ENCODE measurements at regions not wholly inside any gene's neighbourhood (a gene's known extent, or its start where the extent isn't known, plus 50 kb on each side); places are given as distances from the start of the nearest gene placed in this dataset.

DNA sequence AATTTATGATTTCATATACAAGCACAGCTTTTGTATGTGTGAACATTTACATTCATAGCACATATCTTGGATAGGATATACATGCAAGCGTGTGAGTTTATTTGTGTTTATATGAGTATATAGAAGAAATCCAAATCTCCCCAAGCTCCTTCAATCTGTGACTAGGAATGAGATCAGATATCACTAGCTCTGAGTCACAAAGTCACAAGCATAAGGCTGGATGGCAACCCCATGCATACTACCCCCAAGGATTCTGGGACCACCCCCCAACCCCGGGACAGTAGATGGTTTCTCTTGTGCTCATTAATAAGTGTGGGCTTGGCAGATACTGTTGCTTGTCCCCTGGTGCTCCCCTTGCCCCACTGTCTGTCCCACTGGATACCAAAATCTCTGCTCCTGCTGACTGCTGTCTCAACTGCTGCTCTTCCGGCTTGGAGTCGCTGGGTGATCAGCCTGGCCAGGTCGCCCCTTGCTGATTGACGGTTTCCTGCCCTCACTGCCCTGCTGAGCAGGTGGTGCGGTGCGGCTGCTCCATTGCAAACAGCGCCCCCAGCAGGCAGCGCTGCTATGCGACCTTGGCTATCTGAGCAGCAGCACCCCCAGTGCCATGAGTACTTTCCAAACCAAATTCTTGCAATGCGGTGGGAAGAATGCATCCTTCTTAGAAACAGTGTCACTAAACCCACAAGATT is 279.4 kb downstream of the CD83 start:
- peak; percentile 54 for DNase-seq (ENCODE audit: low spot score)
- in situ Hi-C loops (cut with MboI; ENCODE audit: low pct_unique_long_range_greater_than_20kb, low sequenced_read_pairs, unreplicated experiment): no loop called here
- TF ChIP-seq, protein P1, sequence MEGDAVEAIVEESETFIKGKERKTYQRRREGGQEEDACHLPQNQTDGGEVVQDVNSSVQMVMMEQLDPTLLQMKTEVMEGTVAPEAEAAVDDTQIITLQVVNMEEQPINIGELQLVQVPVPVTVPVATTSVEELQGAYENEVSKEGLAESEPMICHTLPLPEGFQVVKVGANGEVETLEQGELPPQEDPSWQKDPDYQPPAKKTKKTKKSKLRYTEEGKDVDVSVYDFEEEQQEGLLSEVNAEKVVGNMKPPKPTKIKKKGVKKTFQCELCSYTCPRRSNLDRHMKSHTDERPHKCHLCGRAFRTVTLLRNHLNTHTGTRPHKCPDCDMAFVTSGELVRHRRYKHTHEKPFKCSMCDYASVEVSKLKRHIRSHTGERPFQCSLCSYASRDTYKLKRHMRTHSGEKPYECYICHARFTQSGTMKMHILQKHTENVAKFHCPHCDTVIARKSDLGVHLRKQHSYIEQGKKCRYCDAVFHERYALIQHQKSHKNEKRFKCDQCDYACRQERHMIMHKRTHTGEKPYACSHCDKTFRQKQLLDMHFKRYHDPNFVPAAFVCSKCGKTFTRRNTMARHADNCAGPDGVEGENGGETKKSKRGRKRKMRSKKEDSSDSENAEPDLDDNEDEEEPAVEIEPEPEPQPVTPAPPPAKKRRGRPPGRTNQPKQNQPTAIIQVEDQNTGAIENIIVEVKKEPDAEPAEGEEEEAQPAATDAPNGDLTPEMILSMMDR (IDR thresholded peaks at IDR 0.05; ENCODE audit: extremely low read depth, insufficient read depth, missing control alignments): peak; percentile 63

DNA sequence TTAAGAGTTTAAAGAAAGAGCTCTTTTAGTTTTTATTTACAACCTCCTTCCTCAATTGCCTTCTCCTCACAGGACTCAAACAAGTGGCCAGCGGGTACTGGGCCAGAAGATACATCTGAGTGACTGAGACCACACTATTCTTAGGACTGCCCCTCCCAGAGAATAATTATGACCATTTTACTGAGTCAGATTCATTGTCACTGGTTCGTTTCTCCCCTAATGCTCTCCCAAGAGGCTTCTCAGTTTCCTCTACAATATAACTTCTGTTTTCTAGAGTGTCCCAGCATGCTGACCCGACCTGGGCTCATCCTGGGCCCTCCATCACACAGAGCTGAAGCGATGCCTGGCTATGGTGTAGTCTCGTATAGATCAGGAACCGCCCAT is 279.9 kb downstream of the CD83 start:
- TF ChIP-seq, protein P1 (IDR thresholded peaks at IDR 0.05; ENCODE audit: extremely low read depth, insufficient read depth, missing control alignments): no peak
- in situ Hi-C loops (cut with MboI; ENCODE audit: low pct_unique_long_range_greater_than_20kb, low sequenced_read_pairs, unreplicated experiment): no loop called here
- no peak for DNase-seq (ENCODE audit: low spot score)

DNA sequence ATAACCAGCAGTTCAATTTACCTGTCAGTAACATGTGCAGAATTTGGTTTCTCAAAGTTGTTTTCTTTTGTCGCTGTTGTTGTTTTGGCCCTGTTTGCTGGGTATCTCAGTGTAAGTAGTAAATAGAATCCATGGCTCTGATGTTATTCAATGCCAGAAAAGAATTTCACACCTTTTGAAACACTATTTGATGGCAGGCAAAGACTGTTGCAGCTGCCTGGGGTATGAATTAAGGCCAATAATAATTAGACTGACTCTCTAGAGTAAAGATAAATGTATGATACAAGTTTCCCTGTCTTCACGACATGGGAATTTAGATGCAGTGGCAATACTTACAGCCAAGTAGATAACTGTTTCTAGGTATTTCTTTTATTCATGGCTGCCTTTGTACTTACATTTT is 281.4 kb downstream of the CD83 start:
- in situ Hi-C loops (cut with MboI; ENCODE audit: low pct_unique_long_range_greater_than_20kb, low sequenced_read_pairs, unreplicated experiment): no loop called here
- no peak for DNase-seq (ENCODE audit: low spot score)
- TF ChIP-seq, protein P1 (IDR thresholded peaks at IDR 0.05; ENCODE audit: extremely low read depth, insufficient read depth, missing control alignments): no peak

- DNase-seq (ENCODE audit: low spot score): no peak
- in situ Hi-C loops (cut with MboI; ENCODE audit: low pct_unique_long_range_greater_than_20kb, low sequenced_read_pairs, unreplicated experiment): no loop called here
Observed at GRCh38 chr6:14399635-14400034, 282.1 kb downstream of the CD83 start.

DNA sequence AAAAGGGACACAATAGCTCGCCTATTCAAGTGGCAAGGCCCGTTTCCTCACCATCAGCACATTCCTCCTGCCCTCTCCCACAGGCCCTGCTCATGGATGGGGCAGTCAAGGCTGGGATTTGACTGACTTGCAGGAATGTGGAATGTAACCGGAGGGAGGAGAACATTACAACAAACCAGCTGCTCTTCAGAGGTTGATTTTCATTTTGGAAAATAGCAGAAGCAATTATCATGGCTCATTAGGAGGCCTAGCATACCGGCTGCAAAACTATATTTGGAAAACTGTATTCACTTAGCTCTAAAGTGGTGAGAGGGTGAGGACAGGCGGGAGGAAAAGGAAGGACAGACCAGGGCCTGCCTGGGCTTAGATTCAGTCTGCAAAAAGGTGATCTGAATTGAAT is 283.7 kb downstream of the CD83 start:
- DNase-seq (ENCODE audit: low spot score): no peak
- TF ChIP-seq, protein P1 (IDR thresholded peaks at IDR 0.05; ENCODE audit: extremely low read depth, insufficient read depth, missing control alignments): no peak
- in situ Hi-C loops (cut with MboI; ENCODE audit: low pct_unique_long_range_greater_than_20kb, low sequenced_read_pairs, unreplicated experiment): no loop called here

More at GRCh38 chr6:14399635-14400034, 282.1 kb downstream of the CD83 start:
- TF ChIP-seq, protein P1 (IDR thresholded peaks at IDR 0.05; ENCODE audit: extremely low read depth, insufficient read depth, missing control alignments): no peak

- TF ChIP-seq, protein P1 (IDR thresholded peaks at IDR 0.05; ENCODE audit: extremely low read depth, insufficient read depth, missing control alignments): no peak
- no peak for DNase-seq (ENCODE audit: low spot score)
- in situ Hi-C loops (cut with MboI; ENCODE audit: low pct_unique_long_range_greater_than_20kb, low sequenced_read_pairs, unreplicated experiment): no loop called here
Observed at GRCh38 chr6:14406614-14407331, 289.2 kb downstream of the CD83 start.

Measured in GM13977 (cell line).